GM23248 (cell line): ENCODE measurements at regions not wholly inside any gene's neighbourhood (a gene's known extent, or its start where the extent isn't known, plus 50 kb on each side); places are given as distances from the start of the nearest gene placed in this dataset.
"Not testable (repeated sequence)": the region's sequence is repeated elsewhere in the genome, so short reads cannot be mapped to it uniquely, and the experiment has no call there.

Experiments
- EZH2 ChIP-seq: fragments of 200-600 bp; sonication (generic); IDR thresholded peaks from 2 replicates; pipeline ENCODE4 v1.6.1; 2018; ENCODE audit warnings: antibody characterized with exemption, mild to moderate bottlenecking; ENCODE audit not compliant: insufficient read depth, poor library complexity, severe bottlenecking
- EZH2phosphoT487 ChIP-seq: fragments of 200-600 bp; sonication (generic); IDR thresholded peaks from 2 replicates; pipeline ENCODE4 v1.6.1; 2018; ENCODE audit warnings: antibody characterized with exemption, moderate library complexity, mild to moderate bottlenecking, low read depth; ENCODE audit not compliant: insufficient read depth

DNA sequence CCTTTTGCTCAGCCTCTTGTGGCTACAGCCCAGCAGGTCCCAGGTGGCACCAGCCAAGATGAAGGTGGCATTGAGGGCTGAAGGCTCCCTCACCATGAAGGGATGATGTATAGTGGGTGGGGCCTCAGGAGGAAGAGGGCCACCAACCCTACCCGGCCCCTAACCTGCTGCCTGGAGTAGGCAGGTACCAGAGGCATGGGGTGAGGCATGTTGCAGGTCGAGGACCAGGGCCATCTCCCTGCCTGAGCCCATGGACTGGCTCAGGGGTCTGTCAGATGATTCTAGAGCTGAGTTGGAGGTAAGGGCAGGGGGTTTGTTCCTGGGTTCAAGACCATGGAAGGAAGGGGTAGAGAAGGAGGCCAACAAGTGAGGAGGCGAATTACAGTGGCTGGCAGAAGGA lies 231.1 kb downstream of the POTEM start:
- not testable (repeated sequence) for TF ChIP-seq EZH2phosphoT487, EZH2
